Spinal cord (tissue), 9 donors: ENCODE measurements at regions not wholly inside any gene's neighbourhood (a gene's known extent, or its start where the extent isn't known, plus 50 kb on each side); places are given as distances from the start of the nearest gene placed in this dataset.

Source experiments
- DNase-seq, 6 donors: peaks; one replicate each; pipeline versions ENCODE4 v3.0.0 to v3.0.0-alpha.2; 2013 to 2015; ENCODE audit warnings: low spot score in 6 of 6, low read depth in 4 of 6
- H3K27ac ChIP-seq: one replicate; pipeline ENCODE4 v1.5.1; 2013; ENCODE audit warnings: low read depth, low read length, control low read depth
- H3K27me3 ChIP-seq: one replicate; pipeline ENCODE4 v1.6.1; 2013; ENCODE audit warnings: low read length; ENCODE audit not compliant: control insufficient read depth, insufficient read depth
- H3K36me3 ChIP-seq: one replicate; pipeline ENCODE4 v1.6.1; 2013; ENCODE audit warnings: low read length; ENCODE audit not compliant: control insufficient read depth, insufficient read depth
- H3K4me1 ChIP-seq: one replicate; pipeline ENCODE4 v1.6.1; 2013; ENCODE audit warnings: low read length; ENCODE audit not compliant: control insufficient read depth, insufficient read depth
- H3K4me3 ChIP-seq: one replicate; pipeline ENCODE4 v1.5.1; 2013; ENCODE audit warnings: low read depth, low read length, control low read depth
- H3K9me3 ChIP-seq: one replicate; pipeline ENCODE4 v1.6.1; 2013; ENCODE audit warnings: low read length; ENCODE audit not compliant: control insufficient read depth, insufficient read depth
- WGBS: methylation state at CpG from one replicate; pipeline ENCODE4 v1.1.5; 2013; ENCODE audit warnings: missing lambda C conversion rate; ENCODE audit not compliant: insufficient coverage; 5-methylcytosine and 5-hydroxymethylcytosine counted together
- donor health status: healthy.

DNA sequence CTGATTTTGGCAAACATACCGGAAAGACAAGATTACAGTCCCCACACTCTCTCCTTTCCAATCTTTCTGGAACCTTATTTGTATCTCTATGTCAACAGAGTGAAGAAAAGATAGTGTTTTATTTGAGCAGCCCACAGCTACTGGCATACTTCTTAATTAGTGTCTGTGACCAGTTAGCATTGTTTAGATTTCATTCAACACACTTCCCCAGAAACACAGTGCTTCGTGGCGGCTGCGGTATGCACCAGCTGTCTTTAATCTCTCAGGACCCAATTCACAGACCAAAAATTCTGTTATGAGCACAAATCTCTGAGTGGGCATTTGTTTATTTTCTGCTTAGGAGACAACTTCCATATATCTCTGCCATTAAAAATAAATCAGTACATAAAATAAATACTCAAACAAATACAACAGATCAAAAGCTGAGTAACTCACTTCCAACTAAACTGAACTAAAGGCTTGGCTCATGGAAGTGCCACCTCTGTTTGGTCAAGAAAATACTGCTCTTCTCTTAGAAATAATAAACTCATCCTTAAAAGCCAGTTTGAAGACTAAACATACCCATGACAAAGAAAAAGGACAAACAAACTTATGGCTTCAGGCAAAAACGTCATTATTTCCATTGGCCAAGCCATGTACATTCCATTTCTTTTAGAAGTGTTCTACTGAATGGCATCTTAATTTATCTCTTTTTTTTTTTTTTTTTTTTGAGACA, 392.4 kb downstream of the TXNL1 start:
- no peaks in the 10 kb centered on the region for H3K27me3 ChIP-seq
- H3K4me3 ChIP-seq: no peak overlapping the region
- no CpG with 5 or more reads among the region's 5 CpGs for WGBS
- DNase-seq: peak in 2 of 6 donors; percentile 29 to 51
- H3K27ac ChIP-seq: no peak overlapping the region
- no peaks in the 10 kb centered on the region for H3K9me3 ChIP-seq
- no peaks in the 10 kb centered on the region for H3K36me3 ChIP-seq
- no peaks in the 10 kb centered on the region for H3K4me1 ChIP-seq

DNA sequence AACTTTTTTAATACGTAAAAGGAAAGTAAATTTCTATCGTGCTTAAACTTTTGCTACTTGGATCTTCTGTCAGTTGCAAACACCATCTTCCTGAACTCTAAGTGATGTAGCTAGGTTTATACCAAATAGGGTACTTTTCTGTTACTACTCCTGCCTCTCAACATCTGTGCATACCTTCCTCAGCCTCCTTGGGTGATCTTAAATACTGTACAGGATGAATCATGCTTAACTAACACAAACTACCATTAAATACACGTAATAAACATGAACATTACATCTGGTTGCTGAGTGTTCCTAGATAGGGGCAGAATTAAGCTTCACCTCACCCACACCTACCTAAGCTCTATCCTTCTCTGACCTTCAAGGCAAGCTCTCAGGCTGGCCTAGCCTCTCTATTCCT, 398.0 kb downstream of the TXNL1 start:
- 100% methylated on average over 2 of the region's 3 CpGs for WGBS
- no peak overlapping the region for H3K4me3 ChIP-seq
- no peaks in the 10 kb centered on the region for H3K27me3 ChIP-seq
- DNase-seq: no peak
- H3K9me3 ChIP-seq: no peaks in the 10 kb centered on the region
- no peaks in the 10 kb centered on the region for H3K36me3 ChIP-seq
- peaks cover 1% of the 10 kb centered on the region for H3K4me1 ChIP-seq
- no peak overlapping the region for H3K27ac ChIP-seq

DNA sequence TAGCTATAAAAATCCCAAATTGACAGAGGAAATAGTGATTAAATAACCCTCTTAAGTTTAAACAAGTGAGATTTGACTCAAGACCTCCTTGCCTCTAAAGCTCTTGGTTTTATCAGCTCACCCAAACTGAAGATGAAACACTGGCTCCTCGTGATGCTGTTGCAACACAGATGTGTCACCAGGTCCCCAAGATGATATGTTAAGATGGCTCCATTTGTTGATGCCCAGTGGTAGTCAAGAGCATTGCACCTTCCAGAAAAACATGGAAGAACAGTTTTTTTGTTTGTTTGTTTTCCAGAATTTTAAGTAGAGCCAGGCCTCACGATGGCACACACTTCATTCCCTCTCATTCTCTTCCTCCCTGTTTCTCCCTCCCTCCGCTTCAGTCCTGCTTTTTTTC, 399.8 kb downstream of the TXNL1 start:
- no peak for DNase-seq
- Histone ChIP-seq H3K27ac (no peak overlapping the region), H3K4me1 (peaks cover 6% of the 10 kb centered on the region), H3K36me3 (no peaks in the 10 kb centered on the region), H3K4me3 (no peak overlapping the region), H3K9me3 (no peaks in the 10 kb centered on the region), H3K27me3 (no peaks in the 10 kb centered on the region)
- WGBS: 100% methylated on average over 1 of the region's 3 CpGs

DNA sequence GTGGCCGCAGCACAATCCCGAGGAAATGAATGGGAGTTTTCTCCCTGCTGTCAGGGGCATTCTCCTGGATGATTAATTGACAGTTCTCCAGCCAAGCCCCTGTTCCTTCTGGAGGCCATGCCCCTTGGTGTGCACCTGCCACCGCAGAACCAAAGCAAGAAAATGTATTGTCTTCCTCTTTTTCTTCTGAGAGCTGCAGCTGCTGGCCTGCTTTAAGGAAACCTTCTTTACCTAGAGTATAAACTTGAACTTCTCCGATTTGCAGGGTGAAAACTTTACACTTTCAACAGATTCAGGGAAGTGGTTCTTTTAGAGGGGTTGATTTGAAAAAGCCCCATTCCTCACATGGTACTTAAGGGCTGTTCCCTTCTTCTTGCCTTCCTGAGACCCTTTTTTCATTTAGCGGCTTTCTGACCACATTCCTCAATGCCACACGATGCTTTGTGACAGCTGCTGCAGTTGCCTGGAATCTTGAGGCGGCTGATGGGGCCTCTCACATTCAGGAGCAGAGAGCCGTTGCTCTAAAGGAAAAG, 402.8 kb downstream of the TXNL1 start:
- Histone ChIP-seq H3K4me1 (peaks cover 6% of the 10 kb centered on the region), H3K4me3 (no peak overlapping the region), H3K27ac (peak overlapping the region; percentile 30), H3K9me3 (peaks cover 2% of the 10 kb centered on the region), H3K36me3 (no peaks in the 10 kb centered on the region), H3K27me3 (no peaks in the 10 kb centered on the region)
- 22% methylated on average over 7 of the region's 8 CpGs for WGBS
- DNase-seq: peak in 2 of 6 donors; percentile 36 to 66

DNA sequence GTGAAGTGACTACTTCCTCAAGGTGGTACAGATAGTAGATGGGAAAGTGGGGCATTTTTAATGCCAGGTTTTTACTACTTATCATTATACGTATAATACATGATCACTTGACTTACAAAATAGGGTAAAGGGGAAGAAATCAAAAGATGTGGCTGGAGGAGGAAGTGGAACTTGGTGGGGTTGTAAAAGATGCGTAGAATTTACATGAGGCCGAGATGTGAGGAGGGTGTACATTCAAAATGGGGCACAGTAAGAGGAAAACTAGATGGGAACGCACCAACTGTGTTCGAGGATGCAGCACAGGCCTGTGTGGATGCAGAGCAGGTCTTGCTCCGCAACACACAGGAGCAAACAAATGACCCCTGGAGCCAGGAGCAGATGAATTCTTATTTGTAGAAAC, 403.3 kb downstream of the TXNL1 start:
- Histone ChIP-seq H3K27ac (no peak overlapping the region), H3K36me3 (no peaks in the 10 kb centered on the region), H3K27me3 (no peaks in the 10 kb centered on the region), H3K4me1 (peaks cover 6% of the 10 kb centered on the region), H3K9me3 (peaks cover 2% of the 10 kb centered on the region), H3K4me3 (no peak overlapping the region)
- no peak for DNase-seq
- 38% methylated on average over 5 of the region's 6 CpGs for WGBS

DNA sequence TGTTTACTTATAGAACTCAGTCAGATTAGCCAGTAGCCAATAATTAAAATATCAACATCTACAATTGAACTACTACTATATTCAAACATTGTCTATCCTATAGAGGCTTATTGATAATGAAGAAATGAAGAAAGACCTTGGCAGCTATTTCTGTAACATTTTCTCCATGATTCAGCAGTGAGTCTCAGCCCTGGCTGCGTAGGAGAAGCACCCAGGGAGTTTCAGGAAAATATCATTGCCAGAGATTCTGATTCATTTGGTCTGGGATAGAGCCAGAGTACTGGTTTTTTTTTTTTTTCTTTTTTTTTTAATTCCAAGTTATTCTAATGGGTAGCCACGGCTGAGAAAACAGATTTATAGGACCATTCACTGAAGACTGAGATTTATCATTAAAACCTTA, 404.8 kb downstream of the TXNL1 start:
- no peak overlapping the region for H3K4me3 ChIP-seq
- H3K9me3 ChIP-seq: peaks cover 2% of the 10 kb centered on the region
- DNase-seq: no peak
- no peaks in the 10 kb centered on the region for H3K27me3 ChIP-seq
- H3K36me3 ChIP-seq: no peaks in the 10 kb centered on the region
- H3K27ac ChIP-seq: no peak overlapping the region
- peaks cover 6% of the 10 kb centered on the region for H3K4me1 ChIP-seq
- WGBS: no CpG with 5 or more reads among the region's 2 CpGs

DNA sequence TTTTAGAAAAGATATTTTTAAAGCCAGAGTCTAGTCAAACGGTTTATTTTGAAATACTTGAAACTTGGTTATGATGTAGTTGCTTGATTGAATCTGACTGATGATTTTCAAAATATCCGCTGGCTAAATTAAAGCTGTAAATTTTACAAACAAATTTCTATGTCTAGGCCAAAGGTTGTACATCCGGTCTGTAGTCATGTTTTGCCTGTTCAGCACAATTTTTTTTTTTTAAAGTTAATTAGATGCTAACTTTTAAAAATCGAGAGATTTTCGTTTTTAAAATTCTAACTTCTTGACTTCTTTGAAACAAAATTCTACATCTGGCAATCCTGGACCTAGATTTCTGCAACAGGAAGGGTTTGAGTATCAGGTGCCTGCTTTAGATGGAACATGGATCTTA, 412.4 kb downstream of the TXNL1 start:
- Histone ChIP-seq H3K9me3 (peaks cover 2% of the 10 kb centered on the region), H3K27ac (no peak overlapping the region), H3K4me1 (peaks cover 3% of the 10 kb centered on the region), H3K4me3 (no peak overlapping the region), H3K36me3 (no peaks in the 10 kb centered on the region), H3K27me3 (no peaks in the 10 kb centered on the region)
- DNase-seq: no peak
- WGBS: no CpG with 5 or more reads among the region's 5 CpGs

DNA sequence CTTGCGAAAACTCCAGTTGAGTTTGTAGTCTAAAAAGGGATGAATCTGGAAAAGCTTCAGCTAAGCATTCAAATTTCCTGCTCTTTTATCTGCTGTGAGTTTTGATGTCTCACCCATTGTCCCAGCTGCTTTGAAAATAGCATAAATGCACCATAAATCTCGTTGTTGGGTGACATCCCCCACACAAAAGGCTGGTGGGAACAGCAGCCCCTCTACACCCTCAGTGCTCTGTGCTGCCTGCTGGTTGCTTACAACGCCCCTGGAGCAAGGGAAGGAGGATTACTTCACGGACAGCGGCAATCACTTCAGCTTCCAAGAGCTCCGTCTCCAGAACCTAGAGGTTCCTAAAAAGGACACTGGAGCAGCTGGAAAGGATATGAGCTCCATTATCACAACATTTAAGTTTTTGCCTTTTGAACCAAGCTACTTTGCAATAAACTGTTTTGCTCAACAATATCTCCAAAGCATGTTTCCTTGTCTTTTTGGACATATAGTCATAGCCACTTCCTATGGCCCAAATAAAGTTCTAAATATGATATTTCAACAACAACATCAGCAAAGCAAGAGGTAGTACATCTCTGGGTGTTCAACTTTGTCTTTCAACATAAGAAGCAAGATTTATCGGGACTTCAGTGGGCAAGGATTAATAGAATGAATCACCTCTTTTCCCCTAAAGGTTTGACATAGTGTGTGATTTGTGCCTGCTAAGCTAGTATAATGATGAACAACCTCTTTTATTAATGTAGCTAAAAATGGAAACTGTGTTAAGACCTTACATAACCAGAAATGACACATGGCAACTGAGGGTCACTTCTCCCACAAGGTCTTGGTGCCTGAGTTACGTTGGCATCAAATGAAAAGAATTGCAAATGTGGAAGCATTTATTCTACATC, 413.5 kb downstream of the TXNL1 start:
- Histone ChIP-seq H3K9me3 (no peaks in the 10 kb centered on the region), H3K27me3 (no peaks in the 10 kb centered on the region), H3K27ac (peak overlapping the region; percentile 15), H3K4me1 (peaks cover 3% of the 10 kb centered on the region), H3K36me3 (no peaks in the 10 kb centered on the region), H3K4me3 (no peak overlapping the region)
- DNase-seq: peak in 1 of 6 donors; percentile 16
- 0% methylated on average over 1 of the region's 8 CpGs for WGBS

DNA sequence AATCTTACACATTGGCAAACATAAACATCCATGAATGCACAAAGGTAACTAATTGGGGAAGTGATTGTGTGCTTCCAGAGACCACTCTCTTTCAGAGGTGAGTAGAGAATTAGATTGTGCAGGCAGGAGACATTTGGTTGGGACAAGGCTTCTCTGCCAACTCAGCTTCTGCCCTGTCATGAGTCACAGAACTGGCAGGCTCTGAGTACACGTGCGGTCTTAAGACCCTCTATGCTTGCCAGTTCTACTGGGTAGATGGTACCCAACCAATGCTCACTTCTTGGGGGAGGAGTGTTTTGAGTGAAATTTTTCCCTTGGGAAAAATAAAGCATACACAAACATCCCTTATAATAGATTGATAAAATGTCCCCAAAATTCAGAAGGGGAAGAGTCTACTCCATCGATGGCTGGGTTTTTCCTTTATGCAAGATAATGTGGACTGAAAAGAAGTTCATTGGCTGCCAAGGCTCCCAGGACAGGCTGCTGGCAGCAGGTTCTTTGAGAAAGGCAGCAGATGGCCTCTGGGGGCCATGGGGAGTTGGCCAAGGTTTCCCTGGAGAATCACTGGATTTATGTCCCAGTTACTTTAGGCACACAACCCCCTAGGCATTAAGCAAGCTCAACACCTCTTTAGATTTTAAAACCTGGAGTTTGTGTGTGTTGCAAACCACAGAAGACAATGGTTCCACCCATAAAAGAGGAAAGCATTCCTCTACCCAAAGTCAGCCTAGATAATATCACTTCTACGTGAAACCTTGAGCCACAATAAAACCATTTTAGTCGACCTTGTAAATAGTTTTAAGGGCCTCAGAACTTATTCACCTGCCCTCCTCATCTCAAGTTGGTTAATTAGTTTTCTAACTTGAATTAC, 417.0 kb downstream of the TXNL1 start:
- no peak overlapping the region for H3K27ac ChIP-seq
- 38% methylated on average over 1 of the region's 5 CpGs for WGBS
- H3K36me3 ChIP-seq: no peaks in the 10 kb centered on the region
- H3K4me1 ChIP-seq: peaks cover 3% of the 10 kb centered on the region
- H3K9me3 ChIP-seq: no peaks in the 10 kb centered on the region
- H3K27me3 ChIP-seq: no peaks in the 10 kb centered on the region
- no peak overlapping the region for H3K4me3 ChIP-seq
- peak in 2 of 6 donors; percentile 7 to 75 for DNase-seq
